H1 (cell line): ENCODE measurements at regions not wholly inside any gene's neighbourhood (a gene's known extent, or its start where the extent isn't known, plus 50 kb on each side); places are given as distances from the start of the nearest gene placed in this dataset.

Experiments used
- CEBPB ChIP-seq: IDR thresholded peaks from 2 replicates; pipeline ENCODE4 v1.6.1; 2012; ENCODE audit warnings: low read depth, low read length
- CHD2 ChIP-seq: IDR thresholded peaks from 2 replicates; pipeline ENCODE4 v1.6.1; 2012; ENCODE audit warnings: low read length, improper control_type of control experiment
- CTCF ChIP-seq, 3 experiments: IDR thresholded peaks; 1 replicate in 2 of 3; 2 replicates in 1 of 3; pipeline versions ENCODE4 v1.5.1 to v1.6.1; 2011; ENCODE audit warnings: low read length in 3 of 3, mild to moderate bottlenecking in 3 of 3, inconsistent platforms in 2 of 3, low read depth in 1 of 3, moderate library complexity in 1 of 3; ENCODE audit not compliant: insufficient read depth in 1 of 3; ENCODE audit errors: control extremely low read depth in 1 of 3
- EZH2 ChIP-seq: fragments of 200-600 bp; sonication (generic); IDR thresholded peaks from 2 replicates; pipeline ENCODE4 v1.7.1; 2012; ENCODE audit warnings: low read depth, mild to moderate bottlenecking, moderate library complexity, low read length, inconsistent platforms; ENCODE audit not compliant: severe bottlenecking
- JUN ChIP-seq: IDR thresholded peaks from 2 replicates; pipeline ENCODE4 v1.6.1; 2011; ENCODE audit warnings: low read depth, mild to moderate bottlenecking, improper control_type of control experiment, low read length
- MAX ChIP-seq: IDR thresholded peaks from 2 replicates; pipeline ENCODE4 v1.6.1; 2012; ENCODE audit warnings: inconsistent platforms
- POLR2A ChIP-seq, 2 experiments: IDR thresholded peaks; 1 replicate in 1 of 2; 2 replicates in 1 of 2; pipeline ENCODE4 v1.6.1; 2011; ENCODE audit warnings: low read depth in 2 of 2, low read length in 2 of 2, mild to moderate bottlenecking in 2 of 2; ENCODE audit errors: control extremely low read depth in 1 of 2
- POLR2AphosphoS5 ChIP-seq: IDR thresholded peaks from 2 replicates; pipeline ENCODE4 v1.6.1; 2011; ENCODE audit warnings: low read depth, low read length
- SP1 ChIP-seq: IDR thresholded peaks from 2 replicates; pipeline ENCODE4 v1.6.1; 2011; ENCODE audit warnings: low read depth, low read length
- TAF1 ChIP-seq: IDR thresholded peaks from 2 replicates; pipeline ENCODE4 v1.6.1; 2011; ENCODE audit warnings: mild to moderate bottlenecking, low read depth, low read length
- TEAD4 ChIP-seq: IDR thresholded peaks from 2 replicates; pipeline ENCODE4 v1.6.1; 2012; ENCODE audit warnings: low read depth, low read length, inconsistent platforms, mixed read lengths

GRCh38 chr6:11921751-11922150 is 90.4 kb upstream of the HIVEP1 start:
- TF ChIP-seq JUN (no peak), POLR2A (IDR thresholded peaks at IDR 0.05; ENCODE audit: control extremely low read depth in 1 of 2, low read depth in 2 of 2, low read length in 2 of 2) (no peak), POLR2AphosphoS5 (no peak), SP1 (no peak), CTCF (IDR thresholded peaks at IDR 0.05; ENCODE audit: control extremely low read depth in 1 of 3, insufficient read depth in 1 of 3, low read depth in 1 of 3, low read length in 3 of 3) (no peak), TEAD4 (no peak), MAX (no peak), EZH2 (no peak), TAF1 (no peak), CHD2 (no peak), CEBPB (no peak)
